PC-3 (cell line): ENCODE measurements at regions not wholly inside any gene's neighbourhood (a gene's known extent, or its start where the extent isn't known, plus 50 kb on each side); places are given as distances from the start of the nearest gene placed in this dataset.

Experiments used
- ATAC-seq: fragments of 200-7000 bp; cut with Tn5 transposase; 2 replicates; pipeline ENCODE4 v1.9.1; 2020; ENCODE audit warnings: mild to moderate bottlenecking, moderate library complexity
- BruUV-seq: library from RNA; stranded (reverse); fragments of 400-500 nt; replicated peaks from 2 replicates; lab custom pipeline; 2021; lab: Mats Ljungman, UMichigan
- CTCF ChIA-PET: fragments of 300-600 bp; sonication (Branson Sonifier 250); formaldehyde crosslinking; loops from one replicate; lab custom pipeline; 2022; ENCODE audit warnings: antibody characterized with exemption; lab: Charles Lee
- POLR2A ChIA-PET: fragments of 300-600 bp; sonication (Branson Sonifier 250); formaldehyde crosslinking; loops from one replicate; lab custom pipeline; 2022; ENCODE audit warnings: antibody characterized with exemption; ENCODE audit not compliant: unreplicated experiment; lab: Charles Lee
- DNase-seq: peaks from one replicate; pipeline ENCODE4 v3.0.0-alpha.2; 2015
- H2AFZ ChIP-seq: fragments of 300-600 bp; sonication (generic); 2 replicates; pipeline ENCODE4 v1.6.0; 2016; ENCODE audit warnings: antibody characterized with exemption, low read length
- H3F3A ChIP-seq: fragments of 300-600 bp; sonication (generic); one replicate; pipeline ENCODE4 v1.6.0; 2017; ENCODE audit warnings: antibody characterized with exemption, low read length, control low read depth, mild to moderate bottlenecking; ENCODE audit not compliant: unreplicated experiment
- H3K27ac ChIP-seq: fragments of 300-600 bp; sonication (generic); 2 replicates; pipeline ENCODE4 v1.5.1; 2016; ENCODE audit warnings: mild to moderate bottlenecking, low read length
- H3K27me3 ChIP-seq: fragments of 300-600 bp; sonication (generic); 2 replicates; pipeline ENCODE4 v1.6.1; 2016; ENCODE audit warnings: low read length, mixed read lengths
- H3K36me3 ChIP-seq: fragments of 300-600 bp; sonication (generic); 2 replicates; pipeline ENCODE4 v1.6.1; 2016; ENCODE audit warnings: low read depth, mixed run types, low read length, mixed read lengths
- H3K4me1 ChIP-seq: fragments of 300-600 bp; sonication (generic); 2 replicates; pipeline ENCODE4 v1.5.1; 2016; ENCODE audit warnings: low read length; ENCODE audit not compliant: insufficient read depth
- H3K4me2 ChIP-seq: fragments of 300-600 bp; sonication (generic); 2 replicates; pipeline ENCODE4 v1.6.0; 2016; ENCODE audit warnings: low read length
- H3K4me3 ChIP-seq: fragments of 300-600 bp; sonication (generic); 2 replicates; pipeline ENCODE4 v1.5.1; 2016; ENCODE audit warnings: mild to moderate bottlenecking, low read length, mixed read lengths
- H3K79me2 ChIP-seq: fragments of 300-600 bp; sonication (generic); 2 replicates; pipeline ENCODE4 v1.6.1; 2017; ENCODE audit warnings: low read length, mixed read lengths
- H3K9ac ChIP-seq: fragments of 300-600 bp; sonication (generic); 2 replicates; pipeline ENCODE4 v1.6.0; 2016; ENCODE audit warnings: mild to moderate bottlenecking, low read length
- H3K9me2 ChIP-seq: fragments of 300-600 bp; sonication (generic); replicated peaks from 2 replicates; pipeline ENCODE4 v1.6.1; 2016; ENCODE audit warnings: mixed run types, low read length, mixed read lengths
- H3K9me3 ChIP-seq: fragments of 300-600 bp; sonication (generic); 2 replicates; pipeline ENCODE4 v1.6.1; 2016; ENCODE audit warnings: low read length, mixed read lengths
- H4K20me1 ChIP-seq: fragments of 300-600 bp; sonication (generic); 2 replicates; pipeline ENCODE4 v1.6.1; 2016; ENCODE audit warnings: low read length, mixed read lengths
- EZH2 ChIP-seq: fragments of 300-600 bp; sonication (generic); IDR thresholded peaks from one replicate; pipeline ENCODE4 v1.6.1; 2017; ENCODE audit warnings: antibody characterized with exemption, mild to moderate bottlenecking, low read length; ENCODE audit not compliant: unreplicated experiment
- EZH2phosphoT487 ChIP-seq: fragments of 300-600 bp; sonication (generic); IDR thresholded peaks from 2 replicates; pipeline ENCODE4 v1.6.1; 2018; ENCODE audit warnings: mild to moderate bottlenecking, antibody characterized with exemption, low read length, borderline replicate concordance
- intact Hi-C: fragments of 100-400 bp; cut with micrococcal nuclease; formaldehyde crosslinking; loops from 2 replicates; pipeline ENCODE4 v1.9.0; 2023
- TF ChIP-seq, protein P1 (sequence below): fragments of 300-600 bp; sonication (generic); conservative IDR thresholded peaks from 2 replicates; pipeline ENCODE4 v1.5.1; 2017; ENCODE audit warnings: antibody characterized with exemption, low read depth, mild to moderate bottlenecking, low read length

DNA sequence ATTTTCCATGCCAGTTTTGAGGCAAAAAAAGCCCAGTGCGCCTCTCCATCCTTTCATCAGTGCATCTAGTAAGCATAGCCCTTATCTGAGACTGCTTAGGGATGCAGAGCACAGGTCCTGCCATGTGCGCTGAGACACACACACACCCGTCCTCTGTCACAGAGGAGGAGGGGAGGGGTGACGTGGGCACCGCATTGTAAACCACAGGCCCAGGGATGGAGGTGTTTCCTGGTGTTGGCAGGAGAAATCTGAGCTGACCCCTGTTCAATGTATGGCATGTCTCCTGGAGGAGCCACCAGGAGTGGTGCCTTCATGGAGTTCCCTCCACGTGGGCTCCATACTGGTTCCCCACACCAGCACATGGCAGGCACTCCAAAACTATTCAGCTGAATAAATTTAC lies 65.8 kb upstream of the HELT start:
- TF ChIP-seq, protein P1, sequence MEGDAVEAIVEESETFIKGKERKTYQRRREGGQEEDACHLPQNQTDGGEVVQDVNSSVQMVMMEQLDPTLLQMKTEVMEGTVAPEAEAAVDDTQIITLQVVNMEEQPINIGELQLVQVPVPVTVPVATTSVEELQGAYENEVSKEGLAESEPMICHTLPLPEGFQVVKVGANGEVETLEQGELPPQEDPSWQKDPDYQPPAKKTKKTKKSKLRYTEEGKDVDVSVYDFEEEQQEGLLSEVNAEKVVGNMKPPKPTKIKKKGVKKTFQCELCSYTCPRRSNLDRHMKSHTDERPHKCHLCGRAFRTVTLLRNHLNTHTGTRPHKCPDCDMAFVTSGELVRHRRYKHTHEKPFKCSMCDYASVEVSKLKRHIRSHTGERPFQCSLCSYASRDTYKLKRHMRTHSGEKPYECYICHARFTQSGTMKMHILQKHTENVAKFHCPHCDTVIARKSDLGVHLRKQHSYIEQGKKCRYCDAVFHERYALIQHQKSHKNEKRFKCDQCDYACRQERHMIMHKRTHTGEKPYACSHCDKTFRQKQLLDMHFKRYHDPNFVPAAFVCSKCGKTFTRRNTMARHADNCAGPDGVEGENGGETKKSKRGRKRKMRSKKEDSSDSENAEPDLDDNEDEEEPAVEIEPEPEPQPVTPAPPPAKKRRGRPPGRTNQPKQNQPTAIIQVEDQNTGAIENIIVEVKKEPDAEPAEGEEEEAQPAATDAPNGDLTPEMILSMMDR, result no peak
- no peak for TF ChIP-seq EZH2phosphoT487
- TF ChIP-seq EZH2, result no peak
- ChIA-PET POLR2A (no interaction called here), CTCF (interaction anchor here (0.6 kb wide), 1 partner anchor 135 kb away, joined by 3 read pairs; no protein-coding TSS in a partner anchor)
- H4K20me1 ChIP-seq, result no peaks in the 10 kb centered on the region
- no peak overlapping the region for H3K4me2 ChIP-seq
- ATAC-seq (no peak), DNase-seq (no peak)
- H3K79me2 ChIP-seq, result no peaks in the 10 kb centered on the region
- no peaks in the 10 kb centered on the region for H3K9me2 ChIP-seq
- intact Hi-C loops, result no loop called here
- H3K4me1 ChIP-seq, result no peaks in the 10 kb centered on the region
- no peaks in the 10 kb centered on the region for H3K9me3 ChIP-seq
- H3F3A ChIP-seq, result no peaks in the 10 kb centered on the region
- H3K9ac ChIP-seq, result no peak overlapping the region
- no TSS peak for BruUV-seq
- peaks cover 13% of the 10 kb centered on the region; the same call in 1 of the 2 replicates for H3K27me3 ChIP-seq
- no peak overlapping the region for H3K27ac ChIP-seq
- H2AFZ ChIP-seq, result no peak overlapping the region
- H3K4me3 ChIP-seq, result no peak overlapping the region
- no peaks in the 10 kb centered on the region for H3K36me3 ChIP-seq

DNA sequence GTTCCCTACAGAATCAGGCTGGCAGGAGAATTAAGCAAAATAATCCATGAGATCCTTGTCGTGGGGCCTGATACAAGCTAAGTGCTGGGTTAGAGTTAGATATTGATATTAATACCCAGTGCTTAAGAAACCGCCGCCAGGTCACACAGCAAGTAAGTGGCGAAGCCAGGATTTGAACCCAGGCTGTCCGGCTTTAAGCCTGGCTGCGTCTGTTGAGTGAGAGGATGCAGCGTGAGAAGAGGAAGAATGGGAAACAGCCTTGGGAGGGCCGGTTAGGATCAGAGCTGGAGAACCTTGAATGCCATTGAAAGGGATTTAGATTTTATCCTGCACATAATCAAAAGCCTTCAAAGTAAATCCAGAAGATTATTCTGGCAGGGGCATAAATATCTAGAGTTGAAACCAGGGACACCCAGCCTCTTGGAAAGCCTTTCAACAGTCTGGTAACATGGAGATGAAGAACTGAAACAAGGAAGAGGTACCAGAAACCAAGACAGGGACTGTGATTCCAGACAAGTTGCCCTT lies 64.8 kb upstream of the HELT start:
- H3K9me2 ChIP-seq, result no peaks in the 10 kb centered on the region
- H3K9ac ChIP-seq, result no peak overlapping the region
- ATAC-seq (no peak), DNase-seq (no peak)
- BruUV-seq, result no TSS peak
- no peaks in the 10 kb centered on the region for H3K4me1 ChIP-seq
- CTCF ChIA-PET, result no interaction called here
- no peaks in the 10 kb centered on the region for H3K79me2 ChIP-seq
- H3K4me2 ChIP-seq, result no peak overlapping the region
- no peaks in the 10 kb centered on the region for H4K20me1 ChIP-seq
- intact Hi-C loops, result no loop called here
- peaks cover 10% of the 10 kb centered on the region; the same call in 1 of the 2 replicates for H3K27me3 ChIP-seq
- H3K27ac ChIP-seq, result no peak overlapping the region
- H3K4me3 ChIP-seq, result no peak overlapping the region
- no peak overlapping the region for H2AFZ ChIP-seq
- H3K9me3 ChIP-seq, result no peaks in the 10 kb centered on the region
- H3F3A ChIP-seq, result no peaks in the 10 kb centered on the region
- TF ChIP-seq EZH2phosphoT487 (no peak), EZH2 (no peak)
- TF ChIP-seq, protein P1, result no peak
- H3K36me3 ChIP-seq, result no peaks in the 10 kb centered on the region
- POLR2A ChIA-PET, result no interaction called here

- Histone ChIP-seq H2AFZ (no peak overlapping the region), H3K4me3 (no peak overlapping the region), H3K9me3 (no peaks in the 10 kb centered on the region), H3K9me2 (no peaks in the 10 kb centered on the region), H4K20me1 (no peaks in the 10 kb centered on the region), H3K79me2 (no peaks in the 10 kb centered on the region), H3K27me3 (peaks cover 5% of the 10 kb centered on the region; the same call in 1 of the 2 replicates), H3F3A (no peaks in the 10 kb centered on the region), H3K4me2 (no peak overlapping the region), H3K9ac (no peak overlapping the region), H3K4me1 (no peaks in the 10 kb centered on the region), H3K27ac (no peak overlapping the region), H3K36me3 (no peaks in the 10 kb centered on the region)
- CTCF ChIA-PET, result no interaction called here
- DNase-seq (no peak), ATAC-seq (no peak)
- intact Hi-C loops, result no loop called here
- no peak for TF ChIP-seq EZH2phosphoT487
- no peak for TF ChIP-seq EZH2
- TF ChIP-seq, protein P1, result no peak
- BruUV-seq, result no TSS peak
- POLR2A ChIA-PET, result no interaction called here
Observed at GRCh38 chr4:184953971-184954370, 64.3 kb upstream of the HELT start.
